MM.1S (cell line): ENCODE measurements at regions not wholly inside any gene's neighbourhood (a gene's known extent, or its start where the extent isn't known, plus 50 kb on each side); places are given as distances from the start of the nearest gene placed in this dataset.

Source experiments
- DNase-seq: peaks from one replicate; pipeline ENCODE4 v3.0.0-alpha.2; 2015
- H2AFZ ChIP-seq: fragments of 300-600 bp; sonication (generic); 2 replicates; pipeline ENCODE4 v1.6.0; 2016; ENCODE audit warnings: antibody characterized with exemption, low read length
- H3F3A ChIP-seq: fragments of 300-600 bp; sonication (generic); 2 replicates; pipeline ENCODE4 v1.6.1; 2016; ENCODE audit warnings: mild to moderate bottlenecking, antibody characterized with exemption, low read length, moderate library complexity, mixed read lengths; ENCODE audit not compliant: insufficient read depth
- H3K27ac ChIP-seq: fragments of 300-600 bp; sonication (generic); 2 replicates; pipeline ENCODE4 v1.5.1; 2016; ENCODE audit warnings: mild to moderate bottlenecking, low read length
- H3K27me3 ChIP-seq: fragments of 300-600 bp; sonication (generic); replicated peaks from 2 replicates; pipeline ENCODE4 v1.6.0; 2016; ENCODE audit warnings: low read length; ENCODE audit not compliant: insufficient read depth
- H3K36me3 ChIP-seq: fragments of 300-600 bp; sonication (generic); replicated peaks from 2 replicates; pipeline ENCODE4 v1.6.1; 2016; ENCODE audit warnings: mild to moderate bottlenecking, low read length, mixed read lengths; ENCODE audit not compliant: insufficient read depth
- H3K4me1 ChIP-seq: fragments of 300-600 bp; sonication (generic); 2 replicates; pipeline ENCODE4 v1.6.1; 2016; ENCODE audit warnings: low read length, mixed read lengths
- H3K4me2 ChIP-seq: fragments of 300-600 bp; sonication (generic); 2 replicates; pipeline ENCODE4 v1.6.0; 2016; ENCODE audit warnings: low read depth, low read length
- H3K4me3 ChIP-seq: fragments of 300-600 bp; sonication (generic); 2 replicates; pipeline ENCODE4 v1.5.1; 2016; ENCODE audit warnings: low read length, mixed read lengths
- H3K79me2 ChIP-seq: fragments of 300-600 bp; sonication (generic); 2 replicates; pipeline ENCODE4 v1.6.1; 2016; ENCODE audit warnings: mixed run types, low read length, mixed read lengths
- H3K9ac ChIP-seq: fragments of 300-600 bp; sonication (generic); 2 replicates; pipeline ENCODE4 v1.6.1; 2016; ENCODE audit warnings: low read length, mixed read lengths
- H3K9me2 ChIP-seq: fragments of 300-600 bp; sonication (generic); replicated peaks from 2 replicates; pipeline ENCODE4 v1.6.1; 2016; ENCODE audit warnings: mild to moderate bottlenecking, low read length, mixed read lengths; ENCODE audit not compliant: insufficient read depth
- H3K9me3 ChIP-seq: fragments of 300-600 bp; sonication (generic); replicated peaks from 2 replicates; pipeline ENCODE4 v1.6.1; 2016; ENCODE audit warnings: mild to moderate bottlenecking, low read length, mixed read lengths; ENCODE audit not compliant: insufficient read depth
- H4K20me1 ChIP-seq: fragments of 300-600 bp; sonication (generic); 2 replicates; pipeline ENCODE4 v1.6.1; 2016; ENCODE audit warnings: mild to moderate bottlenecking, low read length, moderate library complexity, mixed read lengths; ENCODE audit not compliant: insufficient read depth
- CTCF ChIP-seq: fragments of 300-600 bp; sonication (generic); IDR thresholded peaks from 2 replicates; pipeline ENCODE4 v1.5.1; 2016; ENCODE audit warnings: antibody characterized with exemption, low read length, mixed read lengths
- EZH2 ChIP-seq: fragments of 300-600 bp; sonication (generic); optimal IDR thresholded peaks from 2 replicates; pipeline ENCODE3; 2017; ENCODE audit warnings: low read depth, mild to moderate bottlenecking, antibody characterized with exemption, low read length, mixed read lengths
- EZH2phosphoT487 ChIP-seq: fragments of 300-600 bp; sonication (generic); IDR thresholded peaks from 2 replicates; pipeline ENCODE4 v1.6.1; 2018; ENCODE audit warnings: antibody characterized with exemption, low read length

- peaks cover 24% of the 10 kb centered on the region for H3K4me1 ChIP-seq
- H2AFZ ChIP-seq: no peak overlapping the region
- no peaks in the 10 kb centered on the region for H3K79me2 ChIP-seq
- no peak overlapping the region for H3K27ac ChIP-seq
- no peaks in the 10 kb centered on the region for H3K9me3 ChIP-seq
- H3K36me3 ChIP-seq: no peaks in the 10 kb centered on the region
- TF ChIP-seq EZH2 (no peak), EZH2phosphoT487 (no peak), CTCF (no peak)
- H3F3A ChIP-seq: peaks cover 11% of the 10 kb centered on the region
- H4K20me1 ChIP-seq: no peaks in the 10 kb centered on the region
- H3K9ac ChIP-seq: no peak overlapping the region
- H3K4me3 ChIP-seq: no peak overlapping the region
- H3K4me2 ChIP-seq: no peak overlapping the region
- no peaks in the 10 kb centered on the region for H3K9me2 ChIP-seq
- no peak for DNase-seq
- H3K27me3 ChIP-seq: no peaks in the 10 kb centered on the region
These were observed 57.3 kb downstream of the KCNA4 start for GRCh38 chr11:29959488-29959887.

DNA sequence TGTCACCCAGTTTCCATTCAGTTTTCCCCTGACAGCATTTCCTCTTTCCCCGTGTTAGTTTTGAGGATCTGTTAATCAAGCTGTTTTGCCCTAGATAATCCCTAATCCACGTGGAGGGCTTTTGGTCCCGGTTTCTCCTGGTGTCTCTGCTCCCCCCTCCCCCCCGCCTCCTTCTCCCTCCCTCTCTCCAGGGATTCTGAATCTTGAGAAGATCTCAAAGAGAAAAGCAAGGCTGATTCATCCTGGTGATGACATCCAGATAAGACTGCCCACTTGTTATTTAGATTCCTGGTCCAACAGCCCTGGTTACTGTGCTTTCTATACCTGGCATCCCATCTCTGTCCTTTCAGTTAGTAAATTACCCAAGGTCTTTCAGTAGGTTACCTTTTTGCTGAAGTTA is 59.4 kb downstream of the KCNA4 start:
- no peaks in the 10 kb centered on the region for H3K9me3 ChIP-seq
- H3K27ac ChIP-seq: no peak overlapping the region
- no peak for TF ChIP-seq EZH2phosphoT487
- no peak for TF ChIP-seq CTCF
- no peak for TF ChIP-seq EZH2
- no peaks in the 10 kb centered on the region for H3K36me3 ChIP-seq
- H2AFZ ChIP-seq: peak overlapping the region; percentile 27; the same call in 1 of the 2 replicates
- peaks cover 24% of the 10 kb centered on the region for H3K4me1 ChIP-seq
- H3K4me3 ChIP-seq: no peak overlapping the region
- H3F3A ChIP-seq: peaks cover 11% of the 10 kb centered on the region
- no peaks in the 10 kb centered on the region for H3K79me2 ChIP-seq
- no peaks in the 10 kb centered on the region for H3K9me2 ChIP-seq
- DNase-seq: no peak
- no peak overlapping the region for H3K4me2 ChIP-seq
- H4K20me1 ChIP-seq: no peaks in the 10 kb centered on the region
- no peak overlapping the region for H3K9ac ChIP-seq
- H3K27me3 ChIP-seq: no peaks in the 10 kb centered on the region

DNA sequence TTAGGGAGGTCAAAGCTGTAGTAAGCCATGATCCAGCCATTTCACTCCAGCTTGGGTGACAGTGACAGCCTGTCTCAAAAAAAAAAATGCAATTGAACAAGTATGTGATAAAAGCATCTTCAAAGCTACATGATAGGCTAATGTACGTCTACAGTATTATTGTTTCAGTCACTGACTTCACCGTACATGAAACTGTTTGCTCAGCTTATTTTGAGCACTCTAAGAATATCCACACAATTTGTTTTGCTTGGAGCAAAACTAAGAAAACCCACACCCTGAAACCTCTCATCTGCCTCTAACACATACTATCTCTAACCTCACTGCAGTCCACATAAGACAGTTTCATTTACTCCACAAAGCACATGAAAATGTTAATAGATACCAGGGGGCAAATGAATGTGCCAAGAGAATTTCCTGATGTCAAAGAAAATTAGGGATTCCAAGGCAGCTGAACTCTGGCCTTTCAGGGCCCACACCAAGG is 60.7 kb downstream of the KCNA4 start:
- Histone ChIP-seq H3K4me2 (peak overlapping the region; percentile 36; the same call in 1 of the 2 replicates), H3K4me1 (peaks cover 24% of the 10 kb centered on the region), H2AFZ (no peak overlapping the region), H4K20me1 (no peaks in the 10 kb centered on the region), H3K27ac (peak overlapping the region; percentile 82), H3K9me3 (no peaks in the 10 kb centered on the region), H3K4me3 (no peak overlapping the region), H3K27me3 (no peaks in the 10 kb centered on the region), H3F3A (peaks cover 11% of the 10 kb centered on the region), H3K9me2 (no peaks in the 10 kb centered on the region), H3K36me3 (no peaks in the 10 kb centered on the region), H3K9ac (peak overlapping the region; percentile 36), H3K79me2 (no peaks in the 10 kb centered on the region)
- TF ChIP-seq CTCF: no peak
- no peak for TF ChIP-seq EZH2
- no peak for TF ChIP-seq EZH2phosphoT487
- peak; percentile 94 for DNase-seq
